HK-2 (cell line): ENCODE measurements at regions not wholly inside any gene's neighbourhood (a gene's known extent, or its start where the extent isn't known, plus 50 kb on each side); places are given as distances from the start of the nearest gene placed in this dataset.

Source experiments
- DNase-seq: peaks from one replicate; pipeline ENCODE4 v3.0.0-alpha.2; 2018; ENCODE audit not compliant: unreplicated experiment

DNA sequence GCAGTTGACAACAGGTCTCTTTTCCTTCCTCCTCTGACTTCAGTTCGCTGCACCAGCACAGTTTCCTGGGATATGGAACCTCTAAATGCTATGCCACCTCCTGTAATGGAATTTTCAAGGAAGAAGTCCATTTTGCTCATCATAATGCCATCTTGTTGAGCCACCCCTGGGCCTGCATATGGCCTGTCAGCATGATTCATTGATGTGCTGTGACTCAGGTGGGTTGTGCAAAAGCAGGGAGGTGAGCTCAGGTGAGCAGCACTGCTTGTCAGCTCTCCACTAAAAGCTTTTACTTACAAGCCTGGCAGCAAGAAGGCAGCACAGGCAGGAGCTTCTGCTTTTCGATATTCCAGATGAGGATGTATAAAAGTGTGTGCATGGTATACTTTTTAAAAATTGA, 247.1 kb upstream of the LMCD1 start:
- no peak for DNase-seq

DNA sequence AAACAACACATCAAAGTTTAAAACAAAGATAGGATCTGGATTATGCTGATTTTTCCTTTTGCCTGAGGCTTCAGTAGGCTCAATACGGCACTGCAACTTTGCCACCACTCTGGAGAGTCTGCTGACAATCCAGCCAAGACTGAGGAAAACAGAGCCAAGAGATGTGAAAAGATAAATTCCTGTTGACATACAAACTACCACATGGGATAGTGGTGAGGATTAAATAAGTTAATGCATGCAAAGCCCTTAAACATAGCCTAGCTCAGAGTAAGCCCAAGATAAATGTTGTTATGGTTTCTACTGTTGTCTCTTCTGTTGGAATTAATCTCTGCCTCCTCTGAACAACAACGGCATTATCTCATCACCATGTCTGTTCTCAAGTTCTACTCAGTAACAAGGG, 245.9 kb upstream of the LMCD1 start:
- DNase-seq = no peak

DNA sequence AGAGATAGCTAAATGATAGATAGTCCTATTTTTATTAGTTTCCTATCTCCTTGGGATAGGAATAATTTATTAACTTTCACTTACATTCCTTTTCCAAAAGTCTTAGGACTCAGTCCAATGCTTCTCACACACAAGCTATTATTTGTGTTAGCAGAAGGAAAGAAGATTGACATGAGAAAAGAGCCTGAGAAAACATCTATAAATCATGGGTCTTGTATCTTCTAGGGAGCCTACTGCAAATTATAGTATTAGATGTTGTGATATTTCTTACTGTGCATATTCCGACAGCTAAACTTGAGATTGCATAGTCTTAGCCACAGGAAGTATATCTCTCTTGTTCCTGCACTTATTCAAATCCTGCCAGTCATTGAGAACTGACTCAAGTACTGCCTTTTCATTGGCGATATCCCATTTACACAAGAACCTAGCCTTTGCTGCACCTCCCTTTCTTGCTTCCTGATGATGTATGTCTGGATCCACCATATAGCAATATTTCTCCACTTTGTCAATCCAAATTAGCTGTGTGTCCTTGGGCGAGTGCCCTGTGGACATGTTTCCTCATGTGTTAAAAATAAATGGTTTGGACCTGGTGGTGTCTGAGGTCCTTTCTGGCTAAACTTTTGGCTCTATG, 245.1 kb upstream of the LMCD1 start:
- no peak for DNase-seq

GRCh38 chr3:8261018-8261417, 240.6 kb upstream of the LMCD1 start:
- DNase-seq = no peak

GRCh38 chr3:8266730-8267131, 234.9 kb upstream of the LMCD1 start:
- DNase-seq = no peak

GRCh38 chr3:8273479-8273878, 228.1 kb upstream of the LMCD1 start:
- DNase-seq = no peak

DNA sequence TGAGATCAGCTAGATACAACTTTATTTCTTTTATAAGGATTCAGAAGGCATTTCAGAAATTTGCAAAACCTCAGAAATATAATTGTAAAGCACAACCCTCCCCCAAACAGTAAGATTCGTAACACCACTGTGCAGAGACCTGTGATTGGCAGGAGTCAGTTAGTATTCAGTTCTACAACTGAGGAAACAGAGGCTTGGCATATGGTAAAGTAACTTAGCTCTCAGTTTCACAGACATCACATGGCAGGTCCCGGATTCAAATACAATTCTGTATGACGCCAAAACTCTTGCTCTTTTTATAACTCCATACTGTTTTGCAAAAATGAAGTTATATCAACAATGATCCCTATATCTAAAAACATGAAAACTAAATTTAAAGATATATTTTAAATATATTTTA, 225.6 kb upstream of the LMCD1 start:
- DNase-seq = no peak

- no peak for DNase-seq
These were observed 225.1 kb upstream of the LMCD1 start for GRCh38 chr3:8276506-8276905.

DNA sequence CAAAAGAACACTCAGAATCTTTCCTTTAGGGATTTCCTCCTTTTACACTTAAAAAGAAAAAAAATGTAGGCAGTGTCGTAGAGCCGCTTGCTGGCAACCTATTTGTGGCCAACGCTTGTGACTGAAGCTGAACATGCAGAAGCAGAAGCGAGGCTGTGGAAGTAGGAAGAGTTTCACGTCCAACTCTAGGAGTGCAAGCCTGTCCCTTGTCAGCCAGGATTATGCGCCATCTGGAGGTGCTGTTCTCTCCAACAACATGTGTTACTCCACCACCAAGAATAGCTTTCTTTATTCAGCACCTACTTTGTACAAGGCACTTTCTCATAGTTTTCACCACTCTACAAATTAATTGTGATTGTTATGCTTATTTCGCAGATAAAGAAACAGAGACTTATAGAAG, 223.2 kb upstream of the LMCD1 start:
- no peak for DNase-seq

GRCh38 chr3:8279476-8279875, 222.1 kb upstream of the LMCD1 start:
- no peak for DNase-seq

DNA sequence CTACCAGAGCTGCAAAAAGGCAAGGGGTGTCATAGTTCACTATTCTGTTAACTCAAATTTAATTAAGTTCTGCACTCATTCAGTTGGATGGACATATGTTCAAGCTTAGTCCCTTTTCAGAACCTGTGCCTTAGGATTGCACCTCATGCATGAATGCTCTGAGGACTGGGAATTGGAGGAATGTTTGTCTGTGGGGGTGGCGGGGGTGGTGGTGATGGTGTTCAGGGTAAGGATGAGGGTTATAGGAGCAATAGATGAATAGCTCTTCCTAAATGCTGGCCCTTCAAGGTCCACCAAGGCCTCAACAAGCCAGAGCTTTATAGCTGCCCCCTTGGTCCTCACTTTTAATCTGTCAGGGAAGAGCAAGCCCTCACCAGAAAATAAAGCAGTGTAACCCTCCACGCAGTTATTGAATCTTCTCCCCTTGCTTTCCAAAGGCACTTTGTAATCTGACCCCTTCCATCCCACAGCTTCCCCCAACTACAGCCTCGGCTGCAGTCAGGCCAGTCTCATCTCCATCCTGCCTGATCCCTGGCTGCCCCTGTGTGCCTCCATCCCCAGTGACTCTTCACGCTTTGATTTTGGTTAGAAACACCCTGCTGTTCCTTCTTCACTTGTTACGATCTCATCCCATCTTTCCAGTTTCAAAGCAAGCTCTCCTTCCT, 221.6 kb upstream of the LMCD1 start:
- DNase-seq = no peak

- no peak for DNase-seq
These were observed 219.0 kb upstream of the LMCD1 start for GRCh38 chr3:8282541-8283165.

DNA sequence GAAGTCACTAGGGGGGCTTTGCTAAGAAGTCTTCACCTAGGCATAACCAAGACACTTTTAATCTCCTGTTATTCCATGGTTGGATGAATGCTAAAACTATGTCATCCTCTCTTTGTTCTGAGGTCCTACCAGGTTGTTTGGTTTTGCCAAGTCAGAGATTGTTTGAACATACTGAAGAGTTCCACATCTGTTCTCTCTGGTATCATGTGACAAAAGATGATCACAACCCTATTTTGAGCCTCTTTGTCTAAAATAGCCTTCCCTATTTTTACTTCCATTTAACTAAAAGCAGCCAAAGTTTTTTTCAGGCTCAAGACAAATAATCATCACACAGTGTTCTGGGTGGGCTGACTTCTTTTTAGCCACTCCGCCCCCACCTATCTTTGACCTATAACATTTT, 218.4 kb upstream of the LMCD1 start:
- no peak for DNase-seq

- no peak for DNase-seq
These were observed 215.5 kb upstream of the LMCD1 start for GRCh38 chr3:8286086-8286485.

DNA sequence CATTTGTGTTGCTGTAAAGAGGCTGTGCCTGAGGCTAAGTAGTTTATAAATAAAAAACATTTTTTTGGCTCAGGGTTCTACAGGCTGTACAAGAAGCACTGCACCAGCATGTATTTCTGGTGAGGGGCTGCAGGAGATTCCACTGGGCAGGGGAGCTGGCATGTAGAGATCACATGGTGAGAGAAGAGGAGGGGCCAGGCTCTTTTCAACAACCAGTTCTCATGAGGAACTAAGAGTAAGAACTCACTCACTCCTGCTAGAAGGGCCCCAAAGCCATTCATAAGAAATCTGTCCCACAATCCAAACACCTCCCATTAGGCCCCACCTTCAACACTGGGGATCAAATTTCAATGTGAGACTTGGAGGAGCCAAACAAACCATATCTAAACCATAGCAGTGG, 214.9 kb upstream of the LMCD1 start:
- no peak for DNase-seq

DNA sequence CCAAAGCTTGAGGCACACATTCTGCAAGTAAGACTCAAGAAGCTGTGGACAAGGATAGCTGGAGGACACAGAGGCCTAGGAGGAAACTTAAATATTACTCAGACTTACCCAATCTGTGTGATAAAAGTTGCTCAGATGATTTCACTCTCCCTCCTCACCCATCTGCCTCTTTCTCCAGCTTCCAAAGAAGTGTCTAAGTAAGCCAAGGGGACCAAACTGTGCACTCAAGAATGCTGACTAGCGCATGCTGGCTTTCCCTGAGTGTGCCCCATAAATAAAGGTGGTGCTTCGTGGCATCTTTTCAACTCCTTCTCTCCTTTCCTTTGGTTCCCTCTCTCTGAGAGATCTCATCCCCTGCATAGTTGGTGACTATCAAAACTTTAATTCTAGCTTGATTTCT, 211.0 kb upstream of the LMCD1 start:
- DNase-seq = no peak

GRCh38 chr3:8296461-8296860, 205.2 kb upstream of the LMCD1 start:
- DNase-seq = no peak

GRCh38 chr3:8298021-8298954, 203.3 kb upstream of the LMCD1 start:
- DNase-seq = no peak

DNA sequence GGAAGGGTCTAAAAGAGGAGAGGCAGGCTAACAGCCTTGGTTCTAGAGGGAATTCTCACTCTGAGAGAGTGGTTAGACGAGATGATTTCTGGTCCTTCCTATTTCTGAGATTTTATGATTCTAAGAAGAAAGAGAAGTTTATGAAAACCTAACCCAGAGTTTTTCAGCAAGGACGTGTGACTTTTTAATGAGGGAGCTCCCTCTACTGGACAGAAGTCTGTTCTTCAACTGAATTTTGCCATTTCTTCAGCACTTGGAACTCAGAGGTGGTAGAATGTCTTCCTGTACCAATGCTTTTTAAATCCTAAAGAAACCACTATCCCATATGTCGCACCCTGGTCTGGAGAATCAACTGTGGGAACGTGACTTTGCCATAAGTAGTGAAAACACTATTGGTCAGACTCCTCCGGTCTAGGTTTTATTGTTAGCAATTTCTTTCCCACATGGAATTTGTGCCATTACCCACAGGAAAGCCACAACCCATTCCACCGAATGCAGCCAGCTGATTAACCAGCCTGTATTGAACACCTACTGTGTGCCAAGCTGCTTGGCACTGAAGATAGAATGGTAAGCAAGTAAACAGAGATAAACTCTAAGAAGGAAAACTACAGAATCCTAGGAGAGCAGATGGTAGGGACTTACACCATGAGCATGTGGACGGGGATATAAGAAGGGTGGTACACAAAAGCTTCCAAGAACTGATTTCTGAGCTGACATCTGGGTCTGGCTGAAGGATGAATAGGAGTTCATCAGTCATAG, 199.5 kb upstream of the LMCD1 start:
- no peak for DNase-seq

DNA sequence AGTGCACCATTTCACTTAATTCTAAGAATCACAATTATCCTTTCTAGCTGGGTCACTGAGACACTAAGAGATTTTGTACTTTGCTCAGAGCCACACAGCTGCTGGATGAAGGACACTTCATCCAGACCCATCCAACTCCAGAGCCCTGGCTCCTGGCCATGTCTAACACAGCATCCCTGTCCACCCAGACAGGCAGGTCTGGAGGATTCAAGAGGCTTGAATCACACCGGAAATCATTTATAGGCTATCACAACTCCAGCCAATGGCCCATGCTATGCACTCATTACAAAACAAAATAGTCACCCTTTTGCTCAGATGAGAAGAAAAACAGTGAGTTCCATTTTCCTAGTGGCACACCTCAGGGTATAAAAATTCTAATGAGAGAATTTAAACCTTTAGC, 198.2 kb upstream of the LMCD1 start:
- no peak for DNase-seq

- DNase-seq = no peak
These were observed 196.3 kb upstream of the LMCD1 start for GRCh38 chr3:8305371-8305770.
